ENCODE measurements at regions not wholly inside any gene's neighbourhood (a gene's known extent, or its start where the extent isn't known, plus 50 kb on each side); places are given as distances from the start of the nearest gene placed in this dataset.

DNA sequence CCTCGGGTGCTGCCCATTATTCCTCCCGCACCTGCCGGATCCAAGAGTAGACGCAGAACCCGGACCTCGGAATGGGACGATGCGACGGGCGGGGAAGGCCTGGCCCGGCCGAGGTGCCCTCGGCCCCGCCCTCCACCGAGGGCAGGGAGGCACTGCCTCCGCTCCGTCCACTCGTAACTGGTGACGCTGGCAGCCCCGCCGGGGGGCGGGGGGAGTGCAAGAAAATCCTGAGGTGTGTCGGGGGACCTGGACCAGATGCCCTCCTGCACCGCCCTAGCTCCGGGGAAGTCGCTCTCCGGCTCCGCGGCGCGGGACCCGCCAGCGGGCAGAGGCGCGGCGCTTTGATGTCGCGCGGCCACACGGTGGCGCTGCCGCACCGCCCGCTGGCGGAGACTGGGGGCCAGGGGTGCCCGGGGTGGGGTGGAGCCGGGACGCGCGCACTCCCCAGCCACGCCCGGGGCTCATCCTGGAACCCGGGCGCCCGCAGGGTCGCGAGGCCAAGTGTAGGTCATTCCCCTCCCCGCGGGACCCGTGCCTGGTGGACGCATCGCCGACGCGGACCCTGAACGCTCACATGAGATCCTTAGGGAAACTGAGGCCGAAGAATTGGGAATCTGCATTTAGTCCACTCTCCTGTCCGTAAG is 202.8 kb downstream of the TTC8 start (continued):
- TF ChIP-seq RAD21 (IDR thresholded peaks at IDR 0.05 in 1 of 2, conservative IDR thresholded peaks at IDR 0.05 in 1 of 2; ENCODE audit: low read depth in 2 of 2, low read length in 2 of 2), result peak; percentile 82 to 92
- TF ChIP-seq SP2 (IDR thresholded peaks at IDR 0.05; ENCODE audit: low read length), result no peak
- TF ChIP-seq GABPA (IDR thresholded peaks at IDR 0.05; ENCODE audit: borderline replicate concordance, insufficient read depth, low read length), result no peak
- TF ChIP-seq CTBP2 (IDR thresholded peaks at IDR 0.05; ENCODE audit: borderline replicate concordance, insufficient read depth, insufficient read length, low read length), result peak; percentile 40
- peak; percentile 15; the same call in 1 of the 2 replicates for TF ChIP-seq EGR1 (IDR thresholded peaks at IDR 0.05; ENCODE audit: borderline replicate concordance, low read depth, low read length)
- peak; percentile 29; the same call in 1 of the 2 replicates for TF ChIP-seq KDM1A (IDR thresholded peaks at IDR 0.05; ENCODE audit: borderline replicate concordance, low read length)
- TF ChIP-seq RBBP5 (IDR thresholded peaks at IDR 0.05; ENCODE audit: borderline replicate concordance, low read depth, low read length), result peak; percentile 90; the same call in 1 of the 2 replicates
- TF ChIP-seq, protein P1, sequence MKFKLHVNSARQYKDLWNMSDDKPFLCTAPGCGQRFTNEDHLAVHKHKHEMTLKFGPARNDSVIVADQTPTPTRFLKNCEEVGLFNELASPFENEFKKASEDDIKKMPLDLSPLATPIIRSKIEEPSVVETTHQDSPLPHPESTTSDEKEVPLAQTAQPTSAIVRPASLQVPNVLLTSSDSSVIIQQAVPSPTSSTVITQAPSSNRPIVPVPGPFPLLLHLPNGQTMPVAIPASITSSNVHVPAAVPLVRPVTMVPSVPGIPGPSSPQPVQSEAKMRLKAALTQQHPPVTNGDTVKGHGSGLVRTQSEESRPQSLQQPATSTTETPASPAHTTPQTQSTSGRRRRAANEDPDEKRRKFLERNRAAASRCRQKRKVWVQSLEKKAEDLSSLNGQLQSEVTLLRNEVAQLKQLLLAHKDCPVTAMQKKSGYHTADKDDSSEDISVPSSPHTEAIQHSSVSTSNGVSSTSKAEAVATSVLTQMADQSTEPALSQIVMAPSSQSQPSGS (IDR thresholded peaks at IDR 0.05; ENCODE audit: low read length), result no peak
- TF ChIP-seq, protein P2, sequence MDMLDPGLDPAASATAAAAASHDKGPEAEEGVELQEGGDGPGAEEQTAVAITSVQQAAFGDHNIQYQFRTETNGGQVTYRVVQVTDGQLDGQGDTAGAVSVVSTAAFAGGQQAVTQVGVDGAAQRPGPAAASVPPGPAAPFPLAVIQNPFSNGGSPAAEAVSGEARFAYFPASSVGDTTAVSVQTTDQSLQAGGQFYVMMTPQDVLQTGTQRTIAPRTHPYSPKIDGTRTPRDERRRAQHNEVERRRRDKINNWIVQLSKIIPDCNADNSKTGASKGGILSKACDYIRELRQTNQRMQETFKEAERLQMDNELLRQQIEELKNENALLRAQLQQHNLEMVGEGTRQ (IDR thresholded peaks at IDR 0.05; ENCODE audit: low read length), result no peak
- TF ChIP-seq POLR2AphosphoS5 (IDR thresholded peaks at IDR 0.05; ENCODE audit: low read depth, low read length), result no peak
- TF ChIP-seq EP300 (IDR thresholded peaks at IDR 0.05; ENCODE audit: borderline replicate concordance in 1 of 2, low read depth in 2 of 2, low read length in 2 of 2), result peak in 1 of 2 experiments; percentile 28; a peak in 1 of 3 replicates
- no peak for TF ChIP-seq CEBPB (IDR thresholded peaks at IDR 0.05; ENCODE audit: low read depth, low read length)
- TF ChIP-seq HDAC2 (IDR thresholded peaks at IDR 0.05; ENCODE audit: borderline replicate concordance in 1 of 2, low read depth in 2 of 2, low read length in 2 of 2), result no peak
- peak; percentile 99 for TF ChIP-seq KDM4A (IDR thresholded peaks at IDR 0.05; ENCODE audit: low read depth, low read length, severe bottlenecking)

Data from H1 (cell line).